SIG-M5 treated with dmso at 0.1 percent for 504 hours (cell line): ENCODE measurements at regions not wholly inside any gene's neighbourhood (a gene's known extent, or its start where the extent isn't known, plus 50 kb on each side); places are given as distances from the start of the nearest gene placed in this dataset.

Experiments used
- DNase-seq: peaks from one replicate; lab custom pipeline; 2025; ENCODE audit not compliant: unreplicated experiment; lab: John Stamatoyannopoulos, UW

DNA sequence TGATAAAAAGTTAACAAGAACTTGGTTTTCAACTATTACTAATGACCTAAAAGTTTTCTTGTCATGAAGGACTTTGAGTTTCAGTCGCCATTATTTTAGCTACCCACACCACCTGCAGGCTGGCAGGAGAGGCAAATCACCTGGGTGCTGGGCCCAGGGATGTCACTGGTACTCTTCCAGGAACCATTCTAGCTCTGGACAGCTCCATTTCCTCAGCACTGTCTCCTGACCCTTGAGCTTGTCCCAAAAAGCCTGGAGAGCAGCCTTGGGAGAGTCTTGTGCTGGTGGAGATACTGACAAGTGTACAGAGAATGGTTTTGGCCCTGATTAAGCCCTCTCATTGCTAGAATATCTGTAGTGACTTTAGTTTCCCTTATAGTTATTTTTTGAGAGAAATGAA lies 1924.1 kb upstream of the WWC1 start:
- no peak for DNase-seq

DNA sequence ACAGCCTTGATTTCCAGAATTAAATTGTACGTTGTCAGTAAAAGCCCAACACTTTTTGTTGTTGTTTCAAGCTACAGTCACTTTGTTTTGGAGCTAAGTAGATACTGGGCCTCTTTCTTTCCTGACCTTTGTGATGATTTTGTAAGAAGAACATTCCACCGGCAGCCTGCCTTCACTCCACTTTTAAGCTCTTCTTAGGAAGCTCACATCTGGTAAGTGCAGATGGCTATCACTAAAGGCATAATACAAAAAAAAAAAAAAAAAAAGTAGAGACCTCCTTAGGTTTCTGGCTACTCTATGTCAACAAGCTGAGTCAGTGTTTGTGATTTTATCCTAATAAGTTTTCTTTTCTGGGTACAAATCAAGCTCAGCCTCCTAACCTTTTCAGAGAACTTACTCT lies 1922.1 kb upstream of the WWC1 start:
- DNase-seq = no peak

DNA sequence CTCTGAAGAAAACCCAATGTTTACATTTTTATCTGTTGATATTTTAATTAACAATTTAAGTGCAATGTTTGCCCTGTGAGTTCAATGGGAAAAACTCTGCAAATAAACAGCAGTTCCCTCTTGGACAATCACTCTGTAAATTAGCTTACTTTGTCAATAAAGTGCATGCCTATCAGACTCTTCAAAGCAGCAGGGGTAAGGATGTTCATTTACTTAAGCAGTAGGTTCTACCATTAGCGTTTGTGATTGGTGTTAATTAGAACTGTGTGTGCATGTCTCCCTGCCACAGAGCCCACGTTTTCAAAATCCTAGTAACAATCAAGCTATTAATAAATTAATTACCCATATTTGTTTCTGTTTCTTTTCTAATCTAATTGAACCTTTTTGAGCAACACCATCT lies 1921.6 kb upstream of the WWC1 start:
- DNase-seq = no peak

DNA sequence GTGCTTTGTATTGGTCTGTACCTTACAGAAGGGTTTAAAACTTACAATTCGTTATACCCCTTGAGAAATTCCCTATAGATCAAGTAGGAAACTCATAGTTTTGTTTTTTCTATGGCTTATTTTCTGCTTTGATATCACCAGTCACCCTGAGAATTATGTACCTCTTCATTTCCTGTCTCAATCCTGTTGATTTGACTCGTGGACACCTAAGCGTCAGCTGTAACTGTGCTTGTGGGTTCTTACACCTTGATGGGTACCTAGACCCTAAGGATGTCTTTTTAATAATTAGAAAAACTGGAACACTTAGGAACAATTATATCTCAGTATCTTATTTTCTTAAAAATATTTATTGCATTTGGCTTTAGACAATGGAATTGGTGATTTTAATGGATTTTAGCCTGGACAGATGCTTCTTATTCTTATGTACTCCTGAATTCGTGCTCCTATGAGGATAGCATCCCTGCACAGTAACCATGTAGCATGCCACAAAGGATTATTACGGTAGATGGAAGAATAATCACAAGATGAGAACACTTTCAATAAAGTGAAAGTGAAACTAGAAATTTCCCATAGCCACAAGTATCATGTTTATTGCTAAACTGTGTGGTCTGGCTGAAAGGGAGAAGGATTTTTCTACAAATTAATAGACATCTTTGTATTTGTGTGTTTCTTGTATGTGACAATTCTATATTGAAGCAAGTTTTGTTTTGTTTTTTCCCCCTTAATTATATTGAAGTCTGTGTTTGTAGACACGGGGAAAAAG lies 1920.3 kb upstream of the WWC1 start:
- DNase-seq = no peak

DNA sequence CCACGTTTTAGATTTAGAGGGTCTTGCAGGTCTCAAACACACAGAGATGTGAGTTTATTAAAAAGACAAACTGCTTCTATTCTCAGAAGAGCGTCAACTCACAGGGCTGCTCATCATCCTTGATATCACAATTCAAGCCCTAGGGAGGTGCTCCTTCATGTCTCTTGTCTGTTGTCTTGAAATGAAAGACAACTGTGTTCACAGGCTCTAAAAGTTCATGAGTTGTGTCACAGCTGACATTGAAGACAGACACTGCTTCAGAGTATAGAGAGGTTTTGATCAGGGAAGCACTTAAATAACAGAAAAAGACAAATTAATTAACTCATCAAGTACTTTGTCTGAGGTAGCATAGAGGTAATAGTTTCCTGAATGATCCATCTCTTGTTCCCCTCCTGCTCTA lies 1917.6 kb upstream of the WWC1 start:
- no peak for DNase-seq

DNA sequence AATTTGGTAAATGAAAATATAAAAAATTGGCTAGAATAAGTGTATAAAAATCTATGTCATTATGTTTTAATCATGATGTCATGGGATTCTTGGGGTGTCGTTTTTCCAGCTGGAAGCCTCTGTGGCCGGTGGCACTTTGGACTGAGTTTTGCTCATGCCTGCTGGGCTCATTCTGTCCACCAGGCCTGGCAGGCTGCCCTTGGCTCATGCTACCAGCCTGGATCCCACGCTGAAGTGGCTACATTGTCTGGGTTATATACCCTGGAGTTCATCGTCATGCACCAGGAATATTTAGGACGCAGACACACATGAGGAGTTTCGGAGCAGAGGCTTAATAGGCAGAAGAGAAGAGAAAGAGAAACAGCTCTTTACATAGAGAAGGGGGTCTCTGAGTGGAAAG lies 1913.7 kb upstream of the WWC1 start:
- no peak for DNase-seq

DNA sequence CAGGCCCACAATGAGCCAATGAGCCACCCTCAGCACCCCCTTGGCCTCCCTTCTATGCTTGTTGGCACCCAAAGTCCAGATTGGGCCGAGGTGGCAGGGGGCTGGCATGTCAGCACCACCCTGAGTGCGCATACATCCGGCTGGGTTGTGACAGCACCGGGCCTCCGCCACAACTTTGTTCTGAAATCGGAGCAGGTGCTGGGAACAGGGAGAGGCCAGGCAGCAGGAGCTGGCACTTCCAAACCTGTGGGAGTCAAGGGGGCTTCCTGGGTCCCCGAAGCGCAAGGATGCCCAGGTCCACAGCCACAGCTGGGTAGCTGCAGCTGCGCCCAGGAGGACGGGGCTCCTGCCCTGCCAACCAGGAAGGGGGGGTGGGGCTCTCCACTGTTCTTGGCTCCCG lies 1911.9 kb upstream of the WWC1 start:
- DNase-seq = no peak

DNA sequence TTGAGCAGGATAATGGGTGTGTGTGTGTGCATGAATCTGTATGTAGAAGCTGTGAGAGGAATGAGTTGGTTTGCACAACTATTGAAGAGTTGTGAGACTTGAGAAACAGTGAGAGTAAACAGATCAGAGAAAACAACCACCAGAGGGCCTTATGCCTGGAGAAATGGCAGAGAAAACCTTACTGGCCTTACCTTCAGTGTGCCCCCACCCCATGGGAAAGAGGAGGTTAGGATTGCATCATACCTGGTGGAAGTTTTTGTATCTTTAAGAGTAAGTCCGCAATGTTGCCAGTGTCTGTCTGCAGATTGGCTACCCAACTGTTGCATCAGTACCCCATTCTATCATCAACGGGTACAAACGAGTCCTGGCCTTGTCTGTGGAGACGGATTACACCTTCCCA lies 1909.4 kb upstream of the WWC1 start:
- DNase-seq = peak; percentile 1

DNA sequence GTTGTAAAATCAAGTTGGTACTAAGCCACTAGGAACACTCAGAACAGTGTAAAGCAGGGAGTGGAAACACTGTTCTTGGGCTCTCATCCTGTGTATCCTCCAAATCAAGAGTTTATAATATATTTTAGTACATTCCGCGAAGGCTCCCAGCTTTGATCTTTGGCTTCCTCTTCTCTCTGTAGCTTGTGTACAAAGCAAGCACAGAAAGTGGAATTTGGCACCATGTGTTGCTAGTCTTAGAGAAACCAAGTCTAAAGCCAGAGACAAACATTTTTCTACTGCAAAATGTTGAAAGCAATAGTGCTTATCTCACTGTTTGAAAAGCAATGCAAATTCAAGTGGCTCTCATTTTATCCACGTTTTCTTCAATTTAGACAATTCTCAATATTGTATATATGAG lies 1893.3 kb upstream of the WWC1 start:
- DNase-seq = no peak

DNA sequence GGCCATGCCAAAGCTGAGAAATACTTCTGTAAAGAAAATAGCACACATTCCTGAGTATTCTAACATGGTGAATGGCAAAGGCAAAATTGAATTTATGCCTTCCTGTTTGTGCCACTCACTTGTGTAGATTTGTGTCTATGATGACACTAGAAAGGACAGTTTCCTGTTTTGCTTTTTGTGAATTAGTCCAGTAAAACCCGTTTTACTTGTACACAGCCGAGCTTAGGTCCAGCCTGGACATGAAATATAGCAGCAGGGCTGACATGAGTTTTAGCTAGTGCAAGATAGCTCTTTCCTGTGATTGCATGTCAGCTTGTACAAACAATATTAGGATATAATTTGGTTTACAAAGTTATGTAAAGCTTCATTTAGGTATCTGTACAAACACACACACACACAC lies 1891.7 kb upstream of the WWC1 start:
- DNase-seq = no peak

DNA sequence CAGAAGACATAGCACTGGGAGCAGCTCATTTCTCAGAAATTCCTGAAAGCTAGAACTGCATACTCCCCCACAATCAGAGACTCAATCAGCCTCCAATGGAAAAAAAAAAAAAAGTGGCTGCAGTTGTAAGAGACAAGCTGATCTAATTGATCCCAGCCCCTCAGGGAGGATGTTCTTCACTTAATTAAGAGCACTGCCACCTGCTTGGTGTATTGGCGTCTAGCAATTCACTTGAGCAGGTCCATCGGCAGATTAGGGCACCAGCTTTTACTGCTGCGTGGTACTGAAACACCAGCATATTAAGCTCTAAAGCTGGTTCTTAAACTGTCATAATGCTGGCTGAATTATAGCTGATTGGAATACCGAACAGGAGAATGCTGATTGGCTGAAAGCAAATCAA lies 1890.1 kb upstream of the WWC1 start:
- DNase-seq = no peak

DNA sequence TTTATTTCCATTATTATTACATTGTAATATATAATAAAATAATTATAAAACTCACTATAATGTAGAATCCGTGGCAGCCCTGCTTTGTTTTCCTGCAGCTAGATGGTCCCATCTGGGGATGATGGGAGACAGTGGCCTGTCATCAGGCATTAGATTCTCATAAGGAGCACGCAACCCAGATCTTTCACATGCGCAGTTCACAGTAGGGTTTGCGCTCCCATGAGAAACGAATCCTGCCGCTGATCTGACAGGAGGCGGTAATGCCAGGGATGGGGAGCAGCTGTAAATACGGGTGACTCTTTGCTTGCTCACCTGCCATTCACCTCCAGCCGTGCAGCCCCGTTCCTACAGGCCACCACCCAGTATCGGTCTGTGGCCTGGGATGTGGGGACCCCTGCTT lies 1879.3 kb upstream of the WWC1 start:
- DNase-seq = no peak

DNA sequence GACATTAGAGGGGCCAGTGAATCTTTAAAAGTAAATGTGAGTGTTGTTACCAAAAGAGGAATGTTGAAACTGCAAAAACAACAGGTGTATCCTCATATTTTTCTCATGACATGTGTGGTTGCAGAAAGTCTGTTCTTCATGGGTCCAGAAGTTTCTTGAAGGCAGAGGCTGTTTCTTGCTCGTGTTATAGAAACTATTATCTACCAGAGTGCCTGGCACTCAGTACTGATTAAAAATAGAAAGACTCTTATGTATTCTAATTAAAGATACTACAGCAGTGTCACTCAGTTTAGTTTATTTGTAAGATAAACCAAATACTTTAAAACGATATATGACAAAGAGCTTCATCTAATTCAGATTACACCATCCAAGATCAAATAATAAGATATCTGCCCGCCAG lies 1864.2 kb upstream of the WWC1 start:
- DNase-seq = no peak

DNA sequence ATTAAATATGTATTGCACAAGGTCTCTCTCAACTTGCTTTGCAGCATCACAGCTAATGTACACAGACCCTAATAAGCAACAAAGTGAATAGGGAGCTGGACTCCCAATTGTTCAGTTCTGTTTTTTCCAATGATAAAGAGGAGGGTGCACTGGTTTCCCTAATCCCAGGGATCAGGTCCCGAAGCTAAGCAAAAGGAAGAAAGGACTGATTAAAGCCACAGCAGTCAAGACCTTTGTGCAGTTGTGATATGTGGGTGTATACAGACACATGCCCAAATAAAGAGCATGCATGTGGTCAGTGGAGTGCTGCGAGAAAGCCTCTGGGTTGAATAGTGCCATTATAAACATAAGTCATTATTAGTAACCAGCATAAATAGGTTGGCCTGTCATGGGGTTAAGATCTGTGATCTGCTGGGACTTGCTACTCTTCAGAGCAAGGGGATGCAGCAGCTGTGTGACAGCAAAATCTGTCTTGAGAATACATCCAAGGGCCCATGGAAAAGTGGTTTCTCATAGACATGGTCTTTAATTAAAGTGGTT lies 1863.1 kb upstream of the WWC1 start:
- DNase-seq = no peak

DNA sequence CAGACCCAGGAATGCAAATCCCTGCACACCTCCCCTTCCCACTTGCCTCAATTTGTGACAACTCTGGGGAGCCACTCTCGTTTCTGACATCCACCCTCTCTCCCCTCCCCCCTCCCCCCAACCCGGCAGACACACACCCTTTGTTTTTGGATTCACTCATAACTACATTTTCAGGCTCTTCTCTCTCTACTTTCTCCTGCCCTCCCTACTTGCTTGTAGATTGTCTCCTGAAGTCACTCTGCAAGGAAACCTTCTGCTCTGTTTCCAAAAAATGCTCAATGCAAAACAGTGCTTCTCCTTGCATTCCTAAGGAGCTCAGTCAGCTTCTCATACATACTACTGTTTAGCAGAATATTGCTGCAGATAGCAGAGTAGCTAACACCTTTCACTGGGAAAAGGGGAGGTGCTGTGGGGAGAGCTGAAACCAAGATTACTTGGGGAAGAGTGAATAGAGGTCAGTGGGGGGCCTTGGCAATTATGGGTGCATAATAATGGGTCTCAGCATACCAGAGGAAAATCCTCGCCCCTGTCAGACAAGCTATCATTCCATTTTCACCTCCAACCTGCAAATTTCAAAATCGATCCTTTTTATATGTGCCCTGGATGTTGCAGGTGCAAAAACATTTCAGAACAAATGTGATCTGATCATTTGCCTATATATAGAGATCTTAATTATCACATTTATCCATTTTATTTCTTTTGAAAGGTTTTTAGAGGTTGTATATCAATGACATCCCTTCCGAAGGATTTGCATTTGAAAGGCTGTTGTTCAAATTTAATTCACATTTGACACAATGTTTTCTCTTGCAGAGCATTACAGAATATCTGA lies 1860.7 kb upstream of the WWC1 start:
- DNase-seq = no peak

DNA sequence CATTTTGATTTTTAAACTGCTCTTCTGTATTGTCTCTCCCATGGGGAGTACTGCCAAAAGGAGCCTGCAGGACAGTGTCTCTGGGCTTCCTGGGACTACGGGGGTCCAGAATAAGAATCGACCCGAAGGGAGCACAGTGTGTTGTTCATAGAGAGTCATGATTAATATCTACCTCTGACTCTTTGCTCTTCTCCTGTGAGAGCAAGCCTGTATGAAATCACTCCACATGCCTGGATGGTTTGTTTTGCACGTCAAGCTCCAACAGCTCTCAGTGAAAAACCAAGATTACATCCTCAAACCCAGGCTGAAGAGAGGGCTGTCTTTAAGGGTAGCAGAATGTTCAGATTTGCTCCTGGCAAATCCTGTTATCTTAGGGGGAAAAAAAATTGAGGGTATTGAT lies 1860.0 kb upstream of the WWC1 start:
- no peak for DNase-seq

DNA sequence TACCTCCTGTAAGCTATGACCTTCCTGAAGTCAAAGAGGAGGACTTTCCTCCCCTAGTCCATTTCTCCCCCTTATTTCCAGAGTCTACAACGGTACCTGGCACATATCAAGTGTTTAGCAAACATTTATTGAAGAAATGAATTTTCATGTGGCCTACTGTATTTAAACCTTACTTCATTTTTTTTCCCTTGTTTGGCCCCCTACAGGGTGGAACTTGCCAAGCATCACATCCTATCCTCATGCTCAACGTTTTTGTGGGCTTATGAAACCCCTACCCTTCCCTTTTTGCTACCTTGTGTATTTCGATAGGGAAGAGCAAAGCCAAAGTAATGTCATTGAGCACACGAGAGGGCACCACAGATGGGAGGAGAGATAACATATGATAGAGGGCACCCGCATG lies 1857.8 kb upstream of the WWC1 start:
- no peak for DNase-seq

DNA sequence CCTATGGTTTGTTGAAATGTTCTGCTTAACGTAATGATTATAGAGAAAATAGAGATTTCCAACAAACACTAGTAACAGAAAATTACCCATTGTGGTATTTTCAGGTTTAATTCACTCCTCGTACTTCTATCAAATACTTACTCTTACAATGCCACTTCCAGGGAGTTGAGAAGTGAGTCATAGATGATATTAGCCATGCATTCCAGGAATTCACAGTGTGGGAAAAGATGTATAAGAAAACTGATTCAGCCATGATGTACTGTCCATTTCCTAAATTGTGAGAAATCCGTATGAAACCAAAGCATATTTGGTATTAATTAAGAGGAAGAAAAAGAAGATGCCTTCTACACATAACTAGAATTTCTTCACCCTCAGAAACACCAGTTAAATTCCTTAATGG lies 1854.6 kb upstream of the WWC1 start:
- DNase-seq = no peak

DNA sequence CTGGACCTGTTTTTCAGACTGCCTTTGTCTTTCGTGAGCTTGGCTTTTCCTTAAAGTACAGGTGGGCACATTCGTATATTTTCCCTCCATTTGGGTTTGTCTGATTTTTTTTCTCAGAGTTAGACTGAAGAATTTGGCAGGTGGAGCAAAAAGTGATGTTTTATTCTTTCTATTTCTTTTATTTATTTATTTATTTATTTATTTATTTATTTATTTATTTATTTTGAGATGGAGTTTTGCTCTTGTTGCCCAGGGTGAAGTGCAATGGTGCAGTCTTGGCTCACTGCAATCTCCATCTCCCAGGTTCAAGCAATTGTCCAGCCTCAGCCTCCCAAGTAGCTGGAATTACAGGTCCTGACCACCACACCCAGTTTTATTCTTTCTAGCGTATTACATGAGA lies 1805.1 kb upstream of the WWC1 start:
- no peak for DNase-seq

DNA sequence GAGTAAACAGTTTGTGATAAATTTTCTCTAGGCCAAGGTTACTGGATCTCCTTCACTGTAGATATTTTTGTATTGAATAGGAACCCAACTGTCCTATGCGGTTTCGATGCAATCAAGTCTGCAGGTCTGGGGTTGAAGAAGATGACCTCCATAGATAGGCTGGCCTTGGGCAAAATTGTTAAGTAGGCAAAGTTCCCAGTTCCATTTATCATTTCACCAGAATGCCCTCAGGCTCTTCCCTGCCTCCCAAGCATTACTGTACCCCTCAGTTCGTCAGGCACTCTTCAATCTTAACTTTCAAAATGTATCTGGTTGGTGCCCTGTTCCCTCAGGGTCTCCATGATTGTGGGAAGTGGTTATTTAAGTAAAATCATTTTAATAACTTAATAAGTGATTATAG lies 1802.9 kb upstream of the WWC1 start:
- no peak for DNase-seq

DNA sequence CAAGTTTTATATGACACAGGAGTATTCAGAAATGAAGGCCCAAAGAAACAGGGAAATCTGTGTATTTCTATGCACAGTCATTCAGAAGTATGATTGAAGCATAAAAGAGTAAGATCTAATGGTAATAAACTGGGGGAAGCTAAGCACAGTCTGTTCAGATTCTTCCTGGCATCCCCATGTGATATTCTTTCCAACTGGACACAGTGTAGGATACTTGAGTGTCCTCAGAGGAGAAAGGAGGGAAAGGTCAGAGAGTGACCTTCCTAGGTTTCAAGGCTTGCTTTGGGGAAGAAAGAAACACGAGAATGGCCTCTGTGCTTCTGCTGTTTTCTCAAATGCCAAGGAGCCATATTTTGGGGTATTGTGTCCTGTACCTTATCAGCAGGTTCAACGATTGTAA lies 1798.4 kb upstream of the WWC1 start:
- DNase-seq = no peak

DNA sequence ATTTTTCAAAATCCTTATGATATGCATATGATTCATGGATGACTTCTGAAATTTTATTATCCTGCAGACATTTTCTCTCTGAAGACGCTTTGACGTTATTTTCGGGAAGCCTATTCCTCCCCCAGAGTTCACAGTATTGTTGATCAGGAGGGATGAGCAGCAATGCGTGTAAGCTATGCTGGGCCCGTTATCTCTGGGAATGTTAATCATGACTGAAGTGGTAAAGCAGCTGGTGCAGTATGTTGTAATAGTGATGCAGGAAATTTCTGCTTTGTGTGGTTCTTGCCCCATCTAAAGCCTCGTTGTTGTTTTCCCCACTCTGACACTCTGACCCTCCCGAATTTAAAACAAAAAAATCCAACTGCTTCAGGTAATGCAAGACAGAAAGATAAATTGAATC lies 1797.8 kb upstream of the WWC1 start:
- no peak for DNase-seq
